ENCODE measurements at regions not wholly inside any gene's neighbourhood (a gene's known extent, or its start where the extent isn't known, plus 50 kb on each side); places are given as distances from the start of the nearest gene placed in this dataset.
"Not testable (repeated sequence)": the region's sequence is repeated elsewhere in the genome, so short reads cannot be mapped to it uniquely, and the experiment has no call there.

- DNase-seq (ENCODE audit: low read depth in 2 of 2) = no peak
Measured at GRCh38 chr7:69363136-69363535, 235.1 kb upstream of the AUTS2 start.

- DNase-seq (ENCODE audit: low read depth in 2 of 2) = no peak
Measured at GRCh38 chr7:69364813-69365643, 233.2 kb upstream of the AUTS2 start.

GRCh38 chr7:69365651-69366192, 232.6 kb upstream of the AUTS2 start:
- no peak for DNase-seq (ENCODE audit: low read depth in 2 of 2)

DNA sequence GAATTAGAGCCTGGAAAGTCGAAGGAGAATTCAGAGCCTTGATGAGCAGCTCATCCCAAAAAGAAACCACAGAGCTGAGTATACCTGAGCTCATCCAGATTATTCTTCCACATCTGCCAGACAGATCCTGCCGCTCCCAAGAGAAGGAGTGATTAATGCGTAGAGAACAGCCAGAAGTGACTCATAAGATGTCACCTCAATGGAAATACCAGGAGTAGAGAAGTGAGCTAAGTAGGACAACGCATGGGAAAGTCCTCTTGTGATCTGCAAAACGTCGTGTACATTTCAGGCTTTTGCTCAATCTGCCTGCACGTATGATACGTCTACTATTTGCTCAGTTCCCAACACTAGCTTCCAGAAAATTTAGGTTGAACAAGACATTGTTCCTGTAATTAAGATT, 230.5 kb upstream of the AUTS2 start:
- no peak for DNase-seq (ENCODE audit: low read depth in 2 of 2)

DNA sequence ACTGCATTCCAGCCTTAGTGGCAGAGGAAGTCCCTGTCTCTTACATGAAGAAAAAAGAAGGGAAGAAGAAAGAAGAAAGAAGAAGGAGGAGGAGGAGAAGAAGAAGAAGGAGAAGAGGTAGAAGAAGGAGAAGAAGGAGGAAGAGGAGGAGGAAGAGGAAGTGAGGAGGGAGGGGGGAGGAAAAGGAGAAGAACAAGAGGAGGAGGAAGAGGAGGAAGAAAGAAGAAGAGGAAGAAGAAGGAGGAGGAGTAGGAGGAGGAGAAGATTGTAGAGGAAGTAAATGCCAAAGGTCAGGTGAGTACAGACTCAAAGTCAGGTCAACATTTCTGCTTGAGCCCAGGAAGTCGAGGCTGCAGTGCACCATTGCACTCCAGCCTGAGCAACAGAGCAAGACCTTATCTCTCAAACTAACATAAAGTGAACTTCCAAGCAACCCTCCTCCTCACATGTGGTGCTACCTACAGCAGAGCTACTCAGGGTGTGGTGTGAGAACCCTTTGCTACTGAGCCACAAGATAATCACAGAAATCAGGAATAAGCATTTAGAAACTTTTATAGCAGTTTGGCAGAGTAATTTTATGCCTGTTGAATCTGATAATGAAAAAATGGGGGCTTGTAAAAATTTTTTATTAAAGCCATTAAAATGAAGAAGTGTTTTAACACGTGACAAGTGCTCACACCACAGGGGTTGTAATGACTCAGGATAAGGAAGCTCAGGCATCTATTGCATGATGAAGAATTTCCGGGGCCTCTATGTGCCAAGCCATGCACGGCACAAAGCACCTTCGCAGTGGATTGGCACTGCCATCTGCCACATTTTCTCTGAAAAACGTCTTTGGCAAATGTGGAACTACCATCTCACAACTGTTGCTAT, 224.9 kb upstream of the AUTS2 start:
- DNase-seq (ENCODE audit: low read depth in 2 of 2) = no peak

GRCh38 chr7:69374044-69374425, 224.2 kb upstream of the AUTS2 start:
- no peak for DNase-seq (ENCODE audit: low read depth in 2 of 2)

DNA sequence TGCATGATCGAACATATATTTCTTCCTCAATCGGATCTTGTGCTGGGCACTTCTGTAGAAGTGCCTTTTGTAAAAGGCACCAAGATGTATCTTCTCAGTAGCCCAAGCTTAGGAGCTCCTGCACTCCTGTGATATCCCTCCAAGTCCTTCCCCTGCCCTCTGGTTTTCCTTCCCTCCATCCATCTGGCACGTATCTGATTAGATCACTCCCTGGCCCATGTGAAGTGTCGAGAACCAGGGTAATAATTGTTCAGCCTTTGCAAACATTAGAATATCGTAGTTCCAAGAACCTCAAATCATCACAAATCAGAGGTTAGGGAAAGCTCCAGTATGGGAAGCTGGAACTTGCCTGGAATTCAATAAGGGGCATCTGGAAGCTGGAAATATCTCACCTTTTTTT, 221.1 kb upstream of the AUTS2 start:
- DNase-seq (ENCODE audit: low read depth in 2 of 2) = no peak

DNA sequence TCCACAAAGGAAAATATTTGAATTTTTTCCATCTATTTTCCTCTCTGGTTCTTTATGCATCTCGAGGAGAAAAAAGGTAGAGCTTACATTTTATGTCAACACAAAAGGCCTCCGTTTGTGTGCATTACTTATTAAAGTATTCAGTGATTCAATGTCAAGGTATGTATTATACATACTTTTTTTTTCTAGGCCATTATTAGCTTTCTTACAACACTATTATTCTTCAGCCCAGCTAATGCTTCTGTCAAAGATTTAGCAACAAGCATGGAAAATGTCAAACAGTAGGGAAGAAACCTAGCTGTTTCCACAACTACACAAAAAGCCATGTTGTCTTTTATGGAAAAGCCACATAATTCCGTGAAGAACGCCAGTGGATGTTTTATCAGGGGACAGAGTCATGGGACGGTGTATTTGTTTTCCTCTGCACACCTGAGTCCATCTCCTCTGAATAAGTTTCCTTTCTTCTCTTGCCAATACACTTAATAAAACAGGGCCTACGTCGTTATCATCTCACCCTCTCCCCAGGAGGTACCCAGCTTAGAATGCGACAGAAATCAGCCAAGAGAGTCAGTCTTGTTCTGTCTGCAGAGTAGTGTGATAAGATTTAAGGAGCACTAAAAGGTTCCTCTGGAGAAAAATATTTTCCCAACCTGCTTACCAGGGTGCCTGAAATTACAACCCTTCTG, 209.7 kb upstream of the AUTS2 start:
- no peak for DNase-seq (ENCODE audit: low read depth in 2 of 2)

DNA sequence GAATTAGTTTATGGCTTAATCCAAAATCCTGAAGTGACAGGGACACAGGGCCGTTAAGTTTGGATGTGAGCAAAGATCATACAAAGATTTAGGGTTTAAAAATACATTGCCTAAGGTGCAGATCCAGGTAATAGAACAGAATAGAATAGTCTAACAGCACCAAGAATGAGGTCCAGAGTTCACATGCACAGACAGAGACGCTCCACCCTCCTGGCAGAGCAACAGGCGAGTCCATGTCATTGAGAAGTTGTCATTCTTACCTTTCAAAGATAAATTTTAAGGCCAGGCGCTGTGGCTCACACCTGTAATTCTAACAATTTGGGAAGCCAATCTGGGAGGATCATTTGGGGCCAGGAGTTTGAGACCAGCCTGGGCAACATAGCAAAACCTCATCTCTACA, 209.1 kb upstream of the AUTS2 start:
- no peak for DNase-seq (ENCODE audit: low read depth in 2 of 2)

DNA sequence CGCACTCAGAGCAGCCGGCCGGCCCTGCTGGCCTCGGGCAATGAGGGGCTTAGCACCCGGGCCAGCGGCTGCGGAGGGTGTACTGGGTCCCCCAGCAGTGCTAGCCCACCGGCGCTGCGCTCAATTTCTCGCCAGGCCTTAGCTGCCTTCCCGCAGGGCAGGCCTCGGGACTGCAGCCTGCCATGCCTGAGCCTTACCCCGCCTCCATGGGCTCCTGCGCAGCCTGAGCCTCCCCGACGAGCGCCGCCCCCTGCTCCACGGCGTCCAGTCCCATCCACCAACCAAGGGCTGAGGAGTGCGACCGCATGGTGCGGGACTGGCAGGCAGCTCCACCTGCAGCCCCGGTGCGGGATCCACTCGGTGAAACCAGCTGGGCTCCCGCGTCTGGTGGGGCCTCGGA, 204.4 kb upstream of the AUTS2 start:
- DNase-seq (ENCODE audit: low read depth in 2 of 2) = not testable (repeated sequence)

DNA sequence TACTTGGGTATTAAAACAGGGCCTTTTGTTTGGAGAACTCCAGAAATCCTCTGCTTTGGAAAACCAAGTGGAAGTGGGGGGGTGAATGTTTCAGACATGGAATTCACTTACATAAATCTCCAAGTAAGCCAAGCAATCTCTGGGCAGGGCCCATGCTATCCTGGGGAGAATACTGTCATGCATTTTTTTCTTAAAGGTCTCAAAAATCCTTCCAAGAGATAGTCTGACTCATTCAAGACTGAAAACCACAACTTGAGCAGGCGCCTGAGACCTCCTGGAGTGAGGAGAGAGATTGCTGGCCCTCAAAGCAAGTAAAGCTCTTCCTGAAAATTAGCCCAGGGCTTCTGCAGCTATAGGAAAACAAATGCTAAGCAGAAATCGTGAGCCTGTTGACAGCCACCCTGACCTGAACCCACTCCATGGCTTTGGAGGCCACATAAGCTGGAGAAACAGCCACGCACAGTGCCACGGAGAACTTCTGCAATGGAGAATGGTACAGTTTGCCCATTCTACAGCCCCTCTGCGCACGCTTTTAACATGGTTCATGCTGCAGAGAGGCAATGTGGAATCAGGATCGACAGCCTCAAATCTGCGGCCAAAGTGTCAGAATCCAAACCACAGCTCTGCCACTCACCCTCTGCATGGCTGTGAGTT, 203.1 kb upstream of the AUTS2 start:
- DNase-seq (ENCODE audit: low read depth in 2 of 2) = no peak

DNA sequence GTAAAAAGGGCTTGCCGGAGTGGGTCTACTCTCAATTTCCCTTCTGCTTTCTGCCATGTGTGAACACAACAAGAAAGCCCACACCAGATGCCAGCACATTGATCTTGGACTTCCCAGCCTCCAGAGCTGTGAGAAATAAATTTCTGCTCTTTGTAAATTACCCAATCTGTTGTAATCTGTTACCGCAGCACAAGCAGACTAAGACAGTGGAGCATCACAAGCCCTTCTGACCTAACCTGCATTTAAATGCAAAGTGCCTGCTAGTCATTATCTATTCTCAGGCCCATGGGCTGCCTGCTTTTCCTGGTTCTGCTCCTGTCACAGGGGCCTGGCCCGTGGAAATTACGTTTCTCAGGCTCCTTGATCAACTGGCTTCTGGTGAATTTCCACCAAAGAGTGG, 199.3 kb upstream of the AUTS2 start:
- DNase-seq (ENCODE audit: low read depth in 2 of 2) = no peak

GRCh38 chr7:69399401-69399800, 198.9 kb upstream of the AUTS2 start:
- DNase-seq (ENCODE audit: low read depth in 2 of 2) = no peak

GRCh38 chr7:69402696-69403095, 195.6 kb upstream of the AUTS2 start:
- no peak for DNase-seq (ENCODE audit: low read depth in 2 of 2)

- DNase-seq (ENCODE audit: low read depth in 2 of 2) = no peak
Measured at GRCh38 chr7:69403169-69403568, 195.1 kb upstream of the AUTS2 start.

- DNase-seq (ENCODE audit: low read depth in 2 of 2) = no peak
Measured at GRCh38 chr7:69411018-69411417, 187.3 kb upstream of the AUTS2 start.

GRCh38 chr7:69411466-69411865, 186.8 kb upstream of the AUTS2 start:
- no peak for DNase-seq (ENCODE audit: low read depth in 2 of 2)

- DNase-seq (ENCODE audit: low read depth in 2 of 2) = no peak
Measured at GRCh38 chr7:69412331-69413146, 185.7 kb upstream of the AUTS2 start.

DNA sequence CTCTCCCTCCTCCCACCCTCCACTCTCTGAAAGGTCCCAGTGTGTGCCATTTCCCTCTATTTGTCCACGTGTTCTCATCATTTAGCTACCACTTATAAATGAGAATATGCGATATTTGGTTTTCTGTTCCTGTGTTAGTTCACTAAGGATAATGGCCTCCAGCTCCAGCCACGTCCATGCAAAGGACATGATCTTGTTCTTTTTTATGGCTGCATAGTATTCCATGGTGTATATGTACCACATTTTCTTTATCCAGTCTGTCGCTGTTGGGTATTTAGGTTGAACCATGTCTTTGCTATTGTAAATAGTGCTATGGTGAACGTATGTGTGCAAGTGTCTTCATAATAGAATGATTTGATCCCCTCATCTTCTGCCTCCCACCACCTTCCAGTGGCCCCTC, 183.7 kb upstream of the AUTS2 start:
- DNase-seq (ENCODE audit: low read depth in 2 of 2) = no peak

DNA sequence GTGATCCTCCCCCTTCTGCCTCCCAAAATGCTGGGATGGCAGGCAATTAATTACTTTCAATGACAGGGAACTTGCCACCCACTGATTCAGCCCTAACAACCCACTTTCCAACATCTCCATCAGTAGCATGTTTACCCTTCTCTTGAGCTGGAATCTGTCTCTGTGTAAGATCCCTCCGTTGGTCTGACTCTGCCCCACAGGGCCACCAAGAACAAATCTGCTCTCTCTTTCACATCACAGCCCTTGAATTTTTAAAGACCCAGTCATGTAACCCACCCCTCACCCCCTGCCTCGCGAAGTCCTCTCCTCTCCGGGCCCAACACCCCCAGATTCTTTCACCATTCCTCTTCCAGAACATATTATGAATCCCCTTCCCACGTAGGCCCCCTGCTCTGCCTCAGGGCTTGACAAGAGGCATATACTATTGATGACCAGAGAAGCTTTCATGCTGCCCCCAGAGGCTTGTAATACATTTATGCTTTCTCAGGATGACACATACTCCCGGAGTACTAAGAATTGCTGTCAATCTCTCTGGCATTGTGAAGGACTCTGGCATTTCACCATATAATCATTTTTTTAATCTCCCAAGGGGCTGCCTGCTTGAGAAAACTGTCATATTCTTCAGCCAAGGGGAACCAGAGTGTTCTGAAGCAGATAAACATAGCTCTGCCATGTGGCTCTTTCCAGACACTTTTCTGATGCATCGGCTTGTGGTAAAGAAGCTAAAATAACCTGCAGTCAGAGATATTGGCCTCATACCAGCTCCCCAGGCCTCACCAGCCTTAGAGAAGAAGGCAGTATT, 179.2 kb upstream of the AUTS2 start:
- DNase-seq (ENCODE audit: low read depth in 2 of 2) = no peak
